ENCODE measurements at regions not wholly inside any gene's neighbourhood (a gene's known extent, or its start where the extent isn't known, plus 50 kb on each side); places are given as distances from the start of the nearest gene placed in this dataset.

- no peak for DNase-seq
- Mint-ChIP-seq H3K36me3 (no peaks in the 10 kb centered on the region), H3K9me3 (no peaks in the 10 kb centered on the region), H3K4me1 (no peaks in the 10 kb centered on the region), H3K4me3 (no peak overlapping the region), H3K27me3 (no peaks in the 10 kb centered on the region), H3K27ac (no peak overlapping the region)
Measured at GRCh38 chr7:41130561-41131236, 572.2 kb downstream of the INHBA start.

- Mint-ChIP-seq H3K27ac (no peak overlapping the region), H3K9me3 (no peaks in the 10 kb centered on the region), H3K4me1 (no peaks in the 10 kb centered on the region), H3K4me3 (no peak overlapping the region), H3K27me3 (no peaks in the 10 kb centered on the region), H3K36me3 (no peaks in the 10 kb centered on the region)
- DNase-seq, result no peak
Measured at GRCh38 chr7:41130086-41130485, 572.8 kb downstream of the INHBA start.

GRCh38 chr7:41125343-41125742 is 577.5 kb downstream of the INHBA start:
- Mint-ChIP-seq H3K4me1 (no peaks in the 10 kb centered on the region), H3K27ac (no peak overlapping the region), H3K27me3 (no peaks in the 10 kb centered on the region), H3K36me3 (no peaks in the 10 kb centered on the region), H3K4me3 (no peak overlapping the region), H3K9me3 (no peaks in the 10 kb centered on the region)
- no peak for DNase-seq

GRCh38 chr7:41122256-41122987 is 580.5 kb downstream of the INHBA start:
- no peak for DNase-seq
- H3K4me1 Mint-ChIP-seq, result no peaks in the 10 kb centered on the region
- no peak overlapping the region for H3K4me3 Mint-ChIP-seq
- no peaks in the 10 kb centered on the region for H3K36me3 Mint-ChIP-seq
- no peak overlapping the region for H3K27ac Mint-ChIP-seq
- H3K9me3 Mint-ChIP-seq, result peaks cover 5% of the 10 kb centered on the region
- H3K27me3 Mint-ChIP-seq, result no peaks in the 10 kb centered on the region

GRCh38 chr7:41121228-41121627 is 581.7 kb downstream of the INHBA start:
- H3K4me3 Mint-ChIP-seq, result no peak overlapping the region
- peaks cover 5% of the 10 kb centered on the region for H3K9me3 Mint-ChIP-seq

GRCh38 chr7:41118486-41118885 is 584.4 kb downstream of the INHBA start:
- Mint-ChIP-seq H3K4me3 (no peak overlapping the region), H3K9me3 (peaks cover 5% of the 10 kb centered on the region), H3K4me1 (no peaks in the 10 kb centered on the region), H3K36me3 (no peaks in the 10 kb centered on the region), H3K27me3 (no peaks in the 10 kb centered on the region), H3K27ac (no peak overlapping the region)
- DNase-seq, result no peak

More at GRCh38 chr7:41121228-41121627, 581.7 kb downstream of the INHBA start:
- H3K4me1 Mint-ChIP-seq, result no peaks in the 10 kb centered on the region
- H3K27me3 Mint-ChIP-seq, result no peaks in the 10 kb centered on the region
- no peak overlapping the region for H3K27ac Mint-ChIP-seq
- no peaks in the 10 kb centered on the region for H3K36me3 Mint-ChIP-seq
- no peak for DNase-seq

GRCh38 chr7:41117431-41117830 is 585.5 kb downstream of the INHBA start:
- Mint-ChIP-seq H3K36me3 (no peaks in the 10 kb centered on the region), H3K27me3 (no peaks in the 10 kb centered on the region), H3K4me3 (no peak overlapping the region), H3K27ac (no peak overlapping the region), H3K4me1 (no peaks in the 10 kb centered on the region), H3K9me3 (peaks cover 5% of the 10 kb centered on the region)
- no peak for DNase-seq

GRCh38 chr7:41116817-41117216 is 586.1 kb downstream of the INHBA start:
- Mint-ChIP-seq H3K36me3 (no peaks in the 10 kb centered on the region), H3K4me1 (no peaks in the 10 kb centered on the region), H3K27ac (no peak overlapping the region), H3K27me3 (no peaks in the 10 kb centered on the region), H3K9me3 (peaks cover 5% of the 10 kb centered on the region), H3K4me3 (no peak overlapping the region)
- no peak for DNase-seq

GRCh38 chr7:41116337-41116736 is 586.6 kb downstream of the INHBA start:
- DNase-seq, result no peak
- no peak overlapping the region for H3K4me3 Mint-ChIP-seq
- no peaks in the 10 kb centered on the region for H3K4me1 Mint-ChIP-seq
- no peak overlapping the region for H3K27ac Mint-ChIP-seq
- peaks cover 5% of the 10 kb centered on the region for H3K9me3 Mint-ChIP-seq
- H3K36me3 Mint-ChIP-seq, result no peaks in the 10 kb centered on the region
- no peaks in the 10 kb centered on the region for H3K27me3 Mint-ChIP-seq

- no peak overlapping the region for H3K4me3 Mint-ChIP-seq
- no peak overlapping the region for H3K27ac Mint-ChIP-seq
- H3K4me1 Mint-ChIP-seq, result no peaks in the 10 kb centered on the region
- no peaks in the 10 kb centered on the region for H3K36me3 Mint-ChIP-seq
- no peaks in the 10 kb centered on the region for H3K9me3 Mint-ChIP-seq
- H3K27me3 Mint-ChIP-seq, result no peaks in the 10 kb centered on the region
- DNase-seq, result no peak
Measured at GRCh38 chr7:41114691-41115090, 588.2 kb downstream of the INHBA start.

- no peaks in the 10 kb centered on the region for H3K4me1 Mint-ChIP-seq
- no peak overlapping the region for H3K4me3 Mint-ChIP-seq
- no peak overlapping the region for H3K27ac Mint-ChIP-seq
- DNase-seq, result no peak
- H3K36me3 Mint-ChIP-seq, result no peaks in the 10 kb centered on the region
- no peaks in the 10 kb centered on the region for H3K9me3 Mint-ChIP-seq
- no peaks in the 10 kb centered on the region for H3K27me3 Mint-ChIP-seq
Measured at GRCh38 chr7:41114131-41114530, 588.8 kb downstream of the INHBA start.

GRCh38 chr7:41113719-41114118 is 589.2 kb downstream of the INHBA start:
- Mint-ChIP-seq H3K4me3 (no peak overlapping the region), H3K9me3 (no peaks in the 10 kb centered on the region), H3K27me3 (no peaks in the 10 kb centered on the region), H3K36me3 (no peaks in the 10 kb centered on the region), H3K4me1 (no peaks in the 10 kb centered on the region), H3K27ac (no peak overlapping the region)
- no peak for DNase-seq

GRCh38 chr7:41110186-41110585 is 592.7 kb downstream of the INHBA start:
- Mint-ChIP-seq H3K4me1 (no peaks in the 10 kb centered on the region), H3K9me3 (no peaks in the 10 kb centered on the region), H3K4me3 (no peak overlapping the region), H3K27me3 (no peaks in the 10 kb centered on the region), H3K27ac (no peak overlapping the region), H3K36me3 (no peaks in the 10 kb centered on the region)
- DNase-seq, result no peak

GRCh38 chr7:41108821-41109220 is 594.1 kb downstream of the INHBA start:
- no peaks in the 10 kb centered on the region for H3K27me3 Mint-ChIP-seq
- H3K36me3 Mint-ChIP-seq, result no peaks in the 10 kb centered on the region
- no peak overlapping the region for H3K4me3 Mint-ChIP-seq
- no peak overlapping the region for H3K27ac Mint-ChIP-seq
- no peaks in the 10 kb centered on the region for H3K9me3 Mint-ChIP-seq
- no peaks in the 10 kb centered on the region for H3K4me1 Mint-ChIP-seq
- no peak for DNase-seq

GRCh38 chr7:41107938-41108448 is 594.9 kb downstream of the INHBA start:
- Mint-ChIP-seq H3K27ac (no peak overlapping the region), H3K4me3 (no peak overlapping the region)
- DNase-seq, result no peak

More at GRCh38 chr7:41107938-41108448, 594.9 kb downstream of the INHBA start:
- Mint-ChIP-seq H3K9me3 (peaks cover 1% of the 10 kb centered on the region), H3K4me1 (no peaks in the 10 kb centered on the region), H3K27me3 (no peaks in the 10 kb centered on the region), H3K36me3 (no peaks in the 10 kb centered on the region)

Data from activated naive CD8-positive, alpha-beta T cell treated with anti-CD3 and anti-CD28 coated beads for 36 hours (primary cell).